ENCODE measurements at regions not wholly inside any gene's neighbourhood (a gene's known extent, or its start where the extent isn't known, plus 50 kb on each side); places are given as distances from the start of the nearest gene placed in this dataset.

DNA sequence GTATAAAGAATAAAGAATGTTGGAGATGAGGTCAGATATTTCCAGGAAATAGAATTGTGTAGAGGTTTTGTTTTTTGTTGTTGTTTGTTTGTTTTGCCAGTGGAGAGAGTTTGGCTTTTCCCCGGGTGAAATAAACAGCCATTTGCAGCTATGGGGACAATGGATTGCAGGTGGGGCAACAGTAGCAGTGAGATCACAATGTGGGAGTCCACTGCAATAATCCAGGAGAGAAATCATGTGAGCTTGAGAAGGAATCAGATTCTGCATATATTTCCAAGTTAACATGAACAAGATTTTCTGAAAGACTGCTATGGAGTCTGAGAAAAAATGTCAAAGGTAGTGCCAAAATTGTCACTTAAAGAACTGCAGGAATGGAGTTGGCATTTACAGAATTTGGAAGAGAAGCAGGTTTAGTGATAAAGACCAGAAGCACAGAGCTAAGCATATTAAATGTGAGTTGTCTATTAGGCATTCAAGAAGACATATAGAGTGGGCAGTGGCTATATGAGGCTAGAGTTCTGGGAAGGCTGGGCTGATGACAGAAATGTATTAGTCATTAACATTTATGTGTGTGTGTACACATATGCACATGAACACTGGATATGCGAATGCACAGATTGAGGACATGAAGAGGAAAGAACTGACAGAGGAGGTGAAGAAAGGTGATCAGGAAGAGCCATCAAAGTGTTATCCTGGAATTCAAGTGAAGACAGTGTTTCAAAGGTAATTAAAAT is 729.6 kb upstream of the PTBP2 start:
- Histone ChIP-seq H3K27me3 (no peaks in the 10 kb centered on the region), H3K36me3 (no peaks in the 10 kb centered on the region), H3K9me3 (no peaks in the 10 kb centered on the region), H3K4me3 (ENCODE audit: low read depth, low read length) (no peak overlapping the region), H3K4me1 (no peaks in the 10 kb centered on the region)
- no peak for DNase-seq
- TF ChIP-seq, protein P1, sequence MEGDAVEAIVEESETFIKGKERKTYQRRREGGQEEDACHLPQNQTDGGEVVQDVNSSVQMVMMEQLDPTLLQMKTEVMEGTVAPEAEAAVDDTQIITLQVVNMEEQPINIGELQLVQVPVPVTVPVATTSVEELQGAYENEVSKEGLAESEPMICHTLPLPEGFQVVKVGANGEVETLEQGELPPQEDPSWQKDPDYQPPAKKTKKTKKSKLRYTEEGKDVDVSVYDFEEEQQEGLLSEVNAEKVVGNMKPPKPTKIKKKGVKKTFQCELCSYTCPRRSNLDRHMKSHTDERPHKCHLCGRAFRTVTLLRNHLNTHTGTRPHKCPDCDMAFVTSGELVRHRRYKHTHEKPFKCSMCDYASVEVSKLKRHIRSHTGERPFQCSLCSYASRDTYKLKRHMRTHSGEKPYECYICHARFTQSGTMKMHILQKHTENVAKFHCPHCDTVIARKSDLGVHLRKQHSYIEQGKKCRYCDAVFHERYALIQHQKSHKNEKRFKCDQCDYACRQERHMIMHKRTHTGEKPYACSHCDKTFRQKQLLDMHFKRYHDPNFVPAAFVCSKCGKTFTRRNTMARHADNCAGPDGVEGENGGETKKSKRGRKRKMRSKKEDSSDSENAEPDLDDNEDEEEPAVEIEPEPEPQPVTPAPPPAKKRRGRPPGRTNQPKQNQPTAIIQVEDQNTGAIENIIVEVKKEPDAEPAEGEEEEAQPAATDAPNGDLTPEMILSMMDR (IDR thresholded peaks at IDR 0.05; ENCODE audit: low read depth, low read length), result no peak

DNA sequence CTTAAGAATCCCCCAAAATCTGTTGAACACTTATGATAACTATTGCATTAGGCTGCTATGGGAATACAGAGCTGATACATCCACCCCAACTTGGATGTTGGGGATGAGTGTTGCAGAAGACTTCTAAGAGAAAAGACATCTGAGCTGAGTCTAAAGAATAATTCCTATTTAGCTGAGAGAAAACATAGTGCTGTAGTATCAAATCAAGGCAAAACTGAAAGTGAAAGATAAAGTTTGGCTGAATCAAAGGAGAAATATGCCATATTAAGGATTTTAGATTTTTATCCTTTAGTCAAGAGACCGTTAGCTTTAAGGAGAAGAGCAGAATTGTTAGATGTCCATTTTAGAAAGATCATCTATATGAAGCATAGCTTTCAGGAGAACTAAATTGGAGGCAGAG is 726.9 kb upstream of the PTBP2 start:
- TF ChIP-seq, protein P1 (IDR thresholded peaks at IDR 0.05; ENCODE audit: low read depth, low read length), result no peak
- Histone ChIP-seq H3K9me3 (no peaks in the 10 kb centered on the region), H3K4me1 (no peaks in the 10 kb centered on the region), H3K4me3 (ENCODE audit: low read depth, low read length) (no peak overlapping the region), H3K27me3 (no peaks in the 10 kb centered on the region), H3K36me3 (no peaks in the 10 kb centered on the region)
- DNase-seq, result no peak

DNA sequence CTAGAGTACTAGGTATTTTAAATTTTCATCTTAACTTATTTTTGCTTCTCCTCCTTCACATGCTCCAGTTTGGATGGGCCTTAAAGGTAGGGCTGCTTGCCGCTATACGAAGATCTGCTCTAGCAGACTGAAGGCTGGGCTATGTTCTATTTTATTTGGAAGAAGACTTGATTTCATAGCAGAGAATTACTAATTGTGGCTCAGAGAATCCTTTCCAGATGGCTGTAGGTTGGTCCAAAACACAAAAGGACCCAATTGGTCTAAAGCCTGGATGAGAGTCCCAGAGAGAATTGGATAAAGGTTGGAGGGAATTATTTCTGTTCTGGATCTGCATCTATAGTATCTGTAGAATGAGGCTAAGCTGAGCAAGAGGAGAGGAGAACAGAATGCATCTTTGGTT is 719.4 kb upstream of the PTBP2 start:
- DNase-seq, result no peak
- Histone ChIP-seq H3K27me3 (no peaks in the 10 kb centered on the region), H3K9me3 (no peaks in the 10 kb centered on the region), H3K4me1 (no peaks in the 10 kb centered on the region), H3K36me3 (no peaks in the 10 kb centered on the region), H3K4me3 (ENCODE audit: low read depth, low read length) (no peak overlapping the region)
- TF ChIP-seq, protein P1 (IDR thresholded peaks at IDR 0.05; ENCODE audit: low read depth, low read length), result no peak

DNA sequence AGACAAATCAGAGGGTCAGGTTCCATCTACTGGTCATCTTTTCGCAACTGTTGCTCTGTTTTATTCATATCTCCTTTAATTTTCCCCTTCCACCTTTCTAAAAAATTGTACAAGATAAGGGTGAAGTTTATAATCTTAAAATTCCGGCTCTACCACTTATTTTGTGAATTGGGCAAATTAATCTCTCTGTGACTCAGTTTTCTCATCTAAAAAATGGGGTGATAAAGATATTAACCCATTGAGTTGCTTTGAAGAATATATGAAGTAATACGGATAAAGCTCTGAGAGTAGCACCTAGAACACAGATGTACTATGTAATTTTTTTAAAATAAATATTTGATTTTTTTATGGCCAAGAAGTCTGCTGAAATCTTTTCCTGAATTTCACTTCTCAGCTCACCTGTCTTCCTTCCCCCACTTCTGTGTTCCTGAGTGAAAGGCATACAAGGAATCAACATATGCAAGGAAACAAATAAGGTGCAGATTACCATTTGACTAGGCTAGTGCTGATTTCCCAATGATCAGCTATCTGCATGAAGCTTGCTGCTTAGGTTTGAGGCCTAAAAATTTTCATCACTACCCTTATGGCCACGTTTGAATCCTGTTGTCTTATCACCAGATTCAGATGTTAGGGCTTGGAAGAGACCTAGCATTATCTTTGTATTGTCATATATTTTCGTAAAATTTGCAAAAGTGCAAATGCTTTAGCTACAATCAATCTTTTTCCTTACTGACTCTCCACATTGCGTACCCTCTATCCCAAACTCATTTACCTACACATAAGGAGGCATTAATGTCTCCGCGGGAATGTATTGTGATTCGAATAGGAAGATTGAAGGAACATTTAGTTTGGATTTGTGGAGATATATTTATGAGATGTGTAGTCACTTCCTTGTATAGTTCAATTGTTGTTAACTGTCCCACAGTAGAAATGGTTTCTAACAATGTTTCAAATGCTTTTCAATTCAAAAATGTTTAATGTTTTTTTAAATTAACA is 718.3 kb upstream of the PTBP2 start:
- no peak for DNase-seq
- TF ChIP-seq, protein P1 (IDR thresholded peaks at IDR 0.05; ENCODE audit: low read depth, low read length), result no peak
- no peaks in the 10 kb centered on the region for H3K27me3 ChIP-seq
- no peaks in the 10 kb centered on the region for H3K9me3 ChIP-seq
- no peaks in the 10 kb centered on the region for H3K36me3 ChIP-seq
- no peak overlapping the region for H3K4me3 ChIP-seq (ENCODE audit: low read depth, low read length)
- H3K4me1 ChIP-seq, result no peaks in the 10 kb centered on the region

DNA sequence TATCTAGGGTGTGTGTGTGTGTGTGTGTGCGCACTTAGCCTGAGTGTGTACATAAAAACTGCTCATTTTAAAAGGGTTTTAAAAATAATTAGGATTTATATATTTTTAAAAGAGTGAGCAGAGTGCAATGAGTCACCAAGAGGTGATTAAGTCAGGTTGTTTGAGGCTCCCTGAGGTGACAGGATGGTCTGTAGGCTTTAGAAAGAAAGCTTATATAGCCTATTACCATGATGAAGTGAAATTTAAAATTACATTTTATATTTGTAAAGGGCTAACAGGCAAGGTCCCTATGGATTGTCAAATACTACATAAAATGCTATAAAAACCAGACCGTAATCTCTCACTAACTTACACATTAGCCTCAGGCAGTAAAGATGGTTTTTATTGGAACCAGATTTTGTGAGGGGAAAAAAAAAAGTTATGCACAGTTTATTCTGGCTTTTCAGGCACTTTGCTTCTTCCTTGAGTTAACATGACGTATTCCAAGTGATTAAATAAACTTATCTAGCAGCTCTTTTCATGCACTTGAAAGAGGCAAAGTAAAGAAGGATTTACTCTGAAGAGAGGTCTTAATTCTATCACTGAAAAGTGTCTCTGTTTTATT is 711.7 kb upstream of the PTBP2 start:
- Histone ChIP-seq H3K9me3 (no peaks in the 10 kb centered on the region), H3K27me3 (no peaks in the 10 kb centered on the region), H3K36me3 (no peaks in the 10 kb centered on the region), H3K4me1 (peaks cover 3% of the 10 kb centered on the region; the same call in 1 of the 2 replicates), H3K4me3 (ENCODE audit: low read depth, low read length) (no peak overlapping the region)
- TF ChIP-seq, protein P1 (IDR thresholded peaks at IDR 0.05; ENCODE audit: low read depth, low read length), result no peak
- DNase-seq, result no peak
